HL-60 (cell line): ENCODE measurements at regions not wholly inside any gene's neighbourhood (a gene's known extent, or its start where the extent isn't known, plus 50 kb on each side); places are given as distances from the start of the nearest gene placed in this dataset.
"Not testable (repeated sequence)": the region's sequence is repeated elsewhere in the genome, so short reads cannot be mapped to it uniquely, and the experiment has no call there.

ENCODE experiments used
- CTCF ChIP-seq: IDR thresholded peaks from one replicate; pipeline ENCODE4 v1.5.1; 2011; ENCODE audit warnings: low read length, control low read depth, inconsistent platforms; ENCODE audit not compliant: insufficient read depth
- GABPA ChIP-seq: IDR thresholded peaks from 2 replicates; pipeline ENCODE4 v1.6.1; 2012; ENCODE audit warnings: low read depth
- POLR2AphosphoS5 ChIP-seq: IDR thresholded peaks from 2 replicates; pipeline ENCODE4 v1.6.1; 2012; ENCODE audit warnings: low read depth
- REST ChIP-seq: IDR thresholded peaks from 2 replicates; pipeline ENCODE4 v1.6.1; 2012; ENCODE audit warnings: low read depth; ENCODE audit not compliant: insufficient replicate concordance

GRCh38 chr4:184918799-184919198 is 93.0 kb upstream of the ACSL1 start:
- not testable (repeated sequence) for TF ChIP-seq CTCF, REST, POLR2AphosphoS5, GABPA
